DND-41 (cell line): ENCODE measurements at regions not wholly inside any gene's neighbourhood (a gene's known extent, or its start where the extent isn't known, plus 50 kb on each side); places are given as distances from the start of the nearest gene placed in this dataset.

ENCODE experiments used
- CTCF ChIP-seq: IDR thresholded peaks from 2 replicates; pipeline ENCODE4 v1.5.1; 2012; ENCODE audit warnings: borderline replicate concordance, low read length, moderate library complexity, mild to moderate bottlenecking; ENCODE audit not compliant: poor library complexity, severe bottlenecking; ENCODE audit errors: extremely low read depth
- EZH2 ChIP-seq: IDR thresholded peaks from 3 replicates; pipeline ENCODE4 v1.6.1; 2012; ENCODE audit warnings: borderline replicate concordance, low read depth, mild to moderate bottlenecking, moderate library complexity, low read length, inconsistent platforms; ENCODE audit not compliant: severe bottlenecking

- no peak for TF ChIP-seq CTCF
- no peak for TF ChIP-seq EZH2
Measured at GRCh38 chr9:34891386-34891785, 66.7 kb upstream of the PHF24 start.
